Nephron (organoid): ENCODE measurements at regions not wholly inside any gene's neighbourhood (a gene's known extent, or its start where the extent isn't known, plus 50 kb on each side); places are given as distances from the start of the nearest gene placed in this dataset.

Source experiments
- H3K27ac Mint-ChIP-seq, 3 experiments: 2 replicates each; pipeline ENCODE4 v1.8.0; 2020; ENCODE audit warnings: mixed read lengths in 3 of 3, mild to moderate bottlenecking in 2 of 3, moderate library complexity in 1 of 3
- H3K27me3 Mint-ChIP-seq: 2 replicates; pipeline ENCODE4 v1.8.0; 2021; ENCODE audit warnings: low read depth, mild to moderate bottlenecking, moderate library complexity, mixed read lengths
- H3K36me3 Mint-ChIP-seq: 2 replicates; pipeline ENCODE4 v1.8.0; 2020; ENCODE audit warnings: low read depth, mixed read lengths
- H3K4me1 Mint-ChIP-seq: 2 replicates; pipeline ENCODE4 v1.8.0; 2020; ENCODE audit warnings: mixed read lengths
- H3K4me3 Mint-ChIP-seq, 3 experiments: 2 replicates each; pipeline ENCODE4 v1.8.0; 2020; ENCODE audit warnings: mild to moderate bottlenecking in 3 of 3, mixed read lengths in 3 of 3, moderate library complexity in 2 of 3
- H3K9me3 Mint-ChIP-seq: 2 replicates; pipeline ENCODE4 v1.8.0; 2020; ENCODE audit warnings: mixed read lengths
- CTCF ChIP-seq, 3 experiments: fragments of 200-600 bp; sonication (generic); IDR thresholded peaks; one replicate each; pipeline ENCODE4 v1.5.0; 2021; ENCODE audit warnings: antibody characterized with exemption in 3 of 3; ENCODE audit not compliant: unreplicated experiment in 3 of 3

DNA sequence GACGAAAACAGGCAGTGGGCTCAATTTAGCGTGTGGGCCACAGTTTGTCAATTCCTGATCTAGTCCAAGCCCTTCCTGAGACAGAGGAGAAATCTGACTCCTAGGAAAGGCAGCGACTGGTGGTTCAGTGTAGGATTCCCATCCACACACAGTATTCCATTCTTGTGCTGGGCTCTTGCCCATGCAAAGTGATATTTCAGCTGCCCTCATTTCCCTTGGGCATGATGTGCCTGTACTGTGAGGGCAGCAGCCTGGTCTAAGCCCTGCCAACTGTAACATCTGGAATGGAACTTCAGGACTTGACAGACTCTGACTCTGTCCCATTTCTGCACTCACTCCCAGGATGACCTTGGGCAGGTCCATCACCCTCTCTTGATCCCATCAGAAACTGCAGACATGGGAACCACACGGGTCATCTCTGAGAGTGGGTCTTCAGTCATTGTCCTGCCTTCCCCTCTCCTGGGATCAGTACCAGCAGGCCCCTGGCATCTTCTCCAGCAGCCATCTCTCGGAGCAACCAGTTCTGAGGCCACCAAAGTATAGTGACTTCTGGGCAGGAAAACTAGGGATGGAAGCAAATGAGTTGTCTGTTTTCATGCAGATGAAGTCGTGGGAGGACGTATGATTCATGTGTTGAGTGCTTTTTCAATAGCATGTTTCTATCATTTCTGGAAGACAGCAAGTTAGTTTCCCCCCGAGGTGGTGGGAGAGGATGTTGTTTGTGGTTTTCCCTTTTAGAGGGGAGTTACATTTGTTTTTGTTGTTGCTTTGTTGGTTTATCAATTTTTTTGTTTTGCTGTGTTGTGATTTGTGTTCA lies 54.2 kb upstream of the BCL2L14 start:
- Mint-ChIP-seq H3K27ac (peak overlapping the region in 1 of 3 experiments; percentile 17), H3K36me3 (no peaks in the 10 kb centered on the region), H3K4me1 (peaks cover 38% of the 10 kb centered on the region), H3K9me3 (no peaks in the 10 kb centered on the region), H3K27me3 (peaks cover 3% of the 10 kb centered on the region), H3K4me3 (no peak overlapping the region)
- TF ChIP-seq CTCF (IDR thresholded peaks at IDR 0.05; ENCODE audit: unreplicated experiment in 3 of 3): no peak

DNA sequence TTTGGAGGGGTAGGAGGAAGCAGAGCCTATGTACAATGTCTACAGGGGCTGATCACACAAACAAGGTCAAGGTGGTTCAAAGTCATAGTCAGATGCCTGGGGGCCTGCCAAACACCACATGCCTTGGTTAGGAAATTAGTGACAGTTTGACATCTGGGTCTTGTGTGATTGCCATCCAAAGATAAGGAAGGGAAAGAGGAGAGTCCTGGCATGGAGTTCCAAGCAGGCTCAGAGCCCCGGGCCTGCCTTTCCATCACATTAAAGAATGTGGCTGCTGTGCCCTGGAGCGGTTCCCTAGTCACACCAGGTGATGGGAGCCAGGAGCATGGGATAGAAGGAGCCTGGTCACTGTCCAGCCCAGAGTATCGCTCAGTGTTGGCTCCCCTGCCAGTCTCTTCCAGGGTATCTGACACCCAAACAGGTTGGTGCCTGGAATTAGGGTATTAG lies 53.6 kb upstream of the BCL2L14 start:
- H3K4me1 Mint-ChIP-seq: peaks cover 37% of the 10 kb centered on the region

DNA sequence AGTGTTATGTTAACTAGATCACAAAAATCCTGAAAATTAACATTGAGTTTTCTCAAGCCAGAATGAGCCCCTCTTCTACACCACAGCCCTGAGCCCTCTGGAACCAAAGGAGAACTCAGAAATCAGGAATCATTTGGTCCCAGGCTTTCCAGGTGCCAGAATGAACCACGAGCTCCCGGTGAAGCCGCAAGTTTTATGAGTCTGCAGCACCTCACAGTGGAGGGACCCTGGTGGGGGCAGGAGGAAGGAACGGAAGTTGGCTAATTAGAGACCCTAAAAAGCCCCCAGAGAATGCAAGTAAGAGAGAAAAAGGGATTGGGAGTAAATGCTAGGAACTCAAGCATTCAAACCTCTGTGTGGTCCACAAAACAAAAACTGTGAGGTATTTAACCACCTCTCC lies 52.9 kb upstream of the BCL2L14 start:
- no peaks in the 10 kb centered on the region for H3K36me3 Mint-ChIP-seq
- H3K4me1 Mint-ChIP-seq: peaks cover 33% of the 10 kb centered on the region
- no peak overlapping the region for H3K4me3 Mint-ChIP-seq
- no peak for TF ChIP-seq CTCF (IDR thresholded peaks at IDR 0.05; ENCODE audit: unreplicated experiment in 3 of 3)
- peaks cover 3% of the 10 kb centered on the region for H3K27me3 Mint-ChIP-seq
- no peaks in the 10 kb centered on the region for H3K9me3 Mint-ChIP-seq
- peak overlapping the region in 1 of 3 experiments; percentile 67 for H3K27ac Mint-ChIP-seq

More for the DNA sequence above, 53.6 kb upstream of the BCL2L14 start:
- Mint-ChIP-seq H3K27ac (no peak overlapping the region), H3K9me3 (no peaks in the 10 kb centered on the region), H3K27me3 (peaks cover 3% of the 10 kb centered on the region), H3K4me3 (no peak overlapping the region), H3K36me3 (no peaks in the 10 kb centered on the region)
- TF ChIP-seq CTCF (IDR thresholded peaks at IDR 0.05; ENCODE audit: unreplicated experiment in 3 of 3): no peak

DNA sequence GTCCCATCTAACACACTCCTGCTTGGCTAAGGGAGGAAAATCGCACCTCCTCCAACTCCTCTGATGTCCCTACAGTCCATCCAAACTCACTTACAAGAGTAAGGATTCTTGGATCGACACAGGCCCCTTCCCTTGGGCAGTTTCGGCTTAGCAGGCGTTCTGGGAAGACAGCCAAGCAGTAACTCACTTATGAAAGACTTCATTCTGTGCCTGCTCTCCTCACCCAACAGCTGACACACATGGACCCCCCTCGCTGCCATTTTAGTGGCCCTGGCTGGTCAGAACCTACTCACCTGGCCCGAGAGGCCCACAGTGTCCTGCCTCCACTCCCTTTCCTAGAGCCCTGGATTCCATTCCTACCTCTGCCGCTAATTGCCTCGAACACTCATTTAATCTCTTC lies 52.3 kb upstream of the BCL2L14 start:
- TF ChIP-seq CTCF (IDR thresholded peaks at IDR 0.05; ENCODE audit: unreplicated experiment in 3 of 3): no peak
- Mint-ChIP-seq H3K36me3 (no peaks in the 10 kb centered on the region), H3K4me1 (peaks cover 33% of the 10 kb centered on the region), H3K27me3 (peaks cover 3% of the 10 kb centered on the region), H3K9me3 (no peaks in the 10 kb centered on the region), H3K27ac (peak overlapping the region; percentile 66 to 70 (median 67)), H3K4me3 (no peak overlapping the region)

GRCh38 chr12:12019881-12020280 lies 50.9 kb upstream of the BCL2L14 start:
- no peak overlapping the region for H3K4me3 Mint-ChIP-seq
- no peaks in the 10 kb centered on the region for H3K9me3 Mint-ChIP-seq
- no peak for TF ChIP-seq CTCF (IDR thresholded peaks at IDR 0.05; ENCODE audit: unreplicated experiment in 3 of 3)
- H3K27ac Mint-ChIP-seq: no peak overlapping the region
- H3K27me3 Mint-ChIP-seq: peaks cover under 1% of the 10 kb centered on the region
- peaks cover 33% of the 10 kb centered on the region for H3K4me1 Mint-ChIP-seq
- no peaks in the 10 kb centered on the region for H3K36me3 Mint-ChIP-seq

DNA sequence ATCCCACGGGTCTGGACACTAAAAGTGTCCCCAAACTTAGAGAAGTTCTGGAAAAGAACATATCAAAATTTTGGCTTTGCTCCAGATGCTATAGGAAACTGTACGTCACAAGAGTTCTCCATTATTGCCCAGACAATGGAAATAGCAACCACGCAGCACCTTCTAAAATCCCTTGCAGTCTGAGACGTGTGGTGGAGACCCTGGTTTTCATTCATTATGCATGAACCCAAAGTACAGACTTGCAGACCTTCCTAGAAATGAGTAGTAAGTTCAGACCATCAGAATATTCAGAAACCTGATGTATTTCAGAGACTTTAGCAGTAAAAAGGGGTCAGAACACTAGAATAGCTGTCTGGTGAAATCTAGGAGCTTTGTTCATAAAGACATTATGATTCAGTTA lies 50.0 kb upstream of the BCL2L14 start:
- no peak for TF ChIP-seq CTCF (IDR thresholded peaks at IDR 0.05; ENCODE audit: unreplicated experiment in 3 of 3)
- H3K36me3 Mint-ChIP-seq: no peaks in the 10 kb centered on the region
- H3K9me3 Mint-ChIP-seq: peaks cover 2% of the 10 kb centered on the region
- H3K27me3 Mint-ChIP-seq: no peaks in the 10 kb centered on the region
- peaks cover 27% of the 10 kb centered on the region for H3K4me1 Mint-ChIP-seq
- no peak overlapping the region for H3K4me3 Mint-ChIP-seq
- H3K27ac Mint-ChIP-seq: no peak overlapping the region
